Osteocyte (in vitro differentiated cells): ENCODE measurements at regions not wholly inside any gene's neighbourhood (a gene's known extent, or its start where the extent isn't known, plus 50 kb on each side); places are given as distances from the start of the nearest gene placed in this dataset.
A peak's percentile ranks its signal among the peaks of the same experiment; 100 is the strongest.

Source experiments
- DNase-seq: peaks from one replicate; pipeline ENCODE4 v3.0.0; 2021; ENCODE audit warnings: mixed read lengths; ENCODE audit not compliant: unreplicated experiment; ENCODE audit errors: extremely low spot score
- H3K27ac Mint-ChIP-seq: one replicate; pipeline ENCODE4 v1.8.0; 2021; ENCODE audit warnings: mild to moderate bottlenecking, mixed read lengths; ENCODE audit not compliant: unreplicated experiment
- H3K27me3 Mint-ChIP-seq: one replicate; pipeline ENCODE4 v1.8.0; 2021; ENCODE audit warnings: mixed read lengths; ENCODE audit not compliant: unreplicated experiment
- H3K36me3 Mint-ChIP-seq: one replicate; pipeline ENCODE4 v1.8.0; 2021; ENCODE audit warnings: mixed read lengths; ENCODE audit not compliant: unreplicated experiment
- H3K4me1 Mint-ChIP-seq: one replicate; pipeline ENCODE4 v1.8.0; 2021; ENCODE audit warnings: mixed read lengths; ENCODE audit not compliant: unreplicated experiment
- H3K4me3 Mint-ChIP-seq: one replicate; pipeline ENCODE4 v1.8.0; 2021; ENCODE audit warnings: mild to moderate bottlenecking, moderate library complexity, mixed read lengths; ENCODE audit not compliant: unreplicated experiment
- H3K9me3 Mint-ChIP-seq: one replicate; pipeline ENCODE4 v1.8.0; 2021; ENCODE audit warnings: mixed read lengths; ENCODE audit not compliant: unreplicated experiment
- CTCF ChIP-seq: fragments of 200-600 bp; sonication (generic); IDR thresholded peaks from 2 replicates; pipeline ENCODE4 v1.5.0; 2021; ENCODE audit warnings: antibody characterized with exemption, mild to moderate bottlenecking, moderate library complexity

- no peaks in the 10 kb centered on the region for H3K4me1 Mint-ChIP-seq
- H3K9me3 Mint-ChIP-seq, result no peaks in the 10 kb centered on the region
- no peak overlapping the region for H3K4me3 Mint-ChIP-seq
- H3K27ac Mint-ChIP-seq, result no peak overlapping the region
- no peak for TF ChIP-seq CTCF
- no peaks in the 10 kb centered on the region for H3K27me3 Mint-ChIP-seq
- no peak for DNase-seq
- H3K36me3 Mint-ChIP-seq, result no peaks in the 10 kb centered on the region
Observed at GRCh38 chr11:32290783-32291182, 144.6 kb downstream of the WT1 start.

DNA sequence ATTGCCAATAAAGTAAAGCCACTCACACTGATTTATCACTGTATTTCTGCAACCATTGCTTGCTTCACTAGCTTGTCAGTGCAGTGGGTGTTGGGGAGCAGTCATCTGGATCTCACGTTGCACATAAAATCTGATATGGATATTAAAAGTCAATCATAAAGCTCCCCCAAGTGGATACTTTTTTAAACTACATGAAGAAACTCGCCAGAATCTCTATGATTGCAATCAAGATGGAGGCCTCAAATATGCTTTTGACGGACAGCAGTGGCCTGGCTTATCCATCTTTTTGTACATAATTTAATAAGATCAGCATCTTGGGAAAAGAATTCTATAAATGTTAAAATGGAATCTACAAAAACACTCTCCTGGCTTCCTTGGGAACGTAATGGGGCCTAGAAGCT, 137.7 kb downstream of the WT1 start:
- Mint-ChIP-seq H3K36me3 (no peaks in the 10 kb centered on the region), H3K27ac (no peak overlapping the region), H3K27me3 (peaks cover 5% of the 10 kb centered on the region), H3K9me3 (no peaks in the 10 kb centered on the region), H3K4me3 (no peak overlapping the region), H3K4me1 (no peaks in the 10 kb centered on the region)
- TF ChIP-seq CTCF, result peak; percentile 41
- no peak for DNase-seq

- Mint-ChIP-seq H3K27ac (no peak overlapping the region), H3K4me3 (no peak overlapping the region), H3K9me3 (no peaks in the 10 kb centered on the region), H3K36me3 (no peaks in the 10 kb centered on the region), H3K4me1 (no peaks in the 10 kb centered on the region), H3K27me3 (no peaks in the 10 kb centered on the region)
- DNase-seq, result no peak
- no peak for TF ChIP-seq CTCF
Observed at GRCh38 chr11:32302826-32303225, 132.5 kb downstream of the WT1 start.

GRCh38 chr11:32304521-32304920, 130.8 kb downstream of the WT1 start:
- Mint-ChIP-seq H3K27ac (no peak overlapping the region), H3K27me3 (no peaks in the 10 kb centered on the region), H3K36me3 (no peaks in the 10 kb centered on the region), H3K4me1 (no peaks in the 10 kb centered on the region), H3K9me3 (no peaks in the 10 kb centered on the region), H3K4me3 (no peak overlapping the region)
- DNase-seq, result no peak
- TF ChIP-seq CTCF, result no peak

- Mint-ChIP-seq H3K27ac (no peak overlapping the region), H3K4me1 (no peaks in the 10 kb centered on the region), H3K9me3 (no peaks in the 10 kb centered on the region), H3K4me3 (no peak overlapping the region), H3K36me3 (no peaks in the 10 kb centered on the region), H3K27me3 (no peaks in the 10 kb centered on the region)
- TF ChIP-seq CTCF, result no peak
- DNase-seq, result no peak
Observed at GRCh38 chr11:32305460-32305859, 129.9 kb downstream of the WT1 start.
